Skeletal muscle satellite cell (primary cell): ENCODE measurements at regions not wholly inside any gene's neighbourhood (a gene's known extent, or its start where the extent isn't known, plus 50 kb on each side); places are given as distances from the start of the nearest gene placed in this dataset.

Experiments used
- H3K27me3 ChIP-seq: 2 replicates; pipeline ENCODE4 v1.7.0; 2013; ENCODE audit warnings: low read length; ENCODE audit not compliant: control insufficient read depth, insufficient read depth
- H3K36me3 ChIP-seq: 2 replicates; pipeline ENCODE4 v1.7.0; 2013; ENCODE audit warnings: mild to moderate bottlenecking, control low read depth, low read length; ENCODE audit not compliant: insufficient read depth
- H3K4me1 ChIP-seq: 2 replicates; pipeline ENCODE4 v1.7.0; 2013; ENCODE audit warnings: low read length; ENCODE audit not compliant: control insufficient read depth, insufficient read depth
- H3K4me2 ChIP-seq: 2 replicates; pipeline ENCODE4 v1.7.0; 2013; ENCODE audit warnings: mild to moderate bottlenecking, low read length
- H3K4me3 ChIP-seq: 2 replicates; pipeline ENCODE4 v1.7.0; 2013; ENCODE audit warnings: low read length
- H3K9ac ChIP-seq: 2 replicates; pipeline ENCODE4 v1.7.0; 2013; ENCODE audit warnings: mild to moderate bottlenecking, low read depth, low read length, moderate library complexity
- H3K9me3 ChIP-seq: replicated peaks from 2 replicates; pipeline ENCODE4 v1.7.0; 2013; ENCODE audit warnings: mild to moderate bottlenecking, control low read depth, low read length

- peaks cover 31% of the 10 kb centered on the region for H3K27me3 ChIP-seq
- no peak overlapping the region for H3K4me3 ChIP-seq
- no peak overlapping the region for H3K9ac ChIP-seq
- H3K9me3 ChIP-seq: no peaks in the 10 kb centered on the region
- no peak overlapping the region for H3K4me2 ChIP-seq
- H3K36me3 ChIP-seq: no peaks in the 10 kb centered on the region
- no peaks in the 10 kb centered on the region for H3K4me1 ChIP-seq
Measured at GRCh38 chr2:9778471-9779316, 64.6 kb upstream of the TAF1B start.

GRCh38 chr2:9779596-9780264 is 63.5 kb upstream of the TAF1B start:
- no peak overlapping the region for H3K4me3 ChIP-seq

GRCh38 chr2:9780368-9781130 is 62.7 kb upstream of the TAF1B start:
- no peak overlapping the region for H3K9ac ChIP-seq

More at GRCh38 chr2:9779596-9780264, 63.5 kb upstream of the TAF1B start:
- H3K27me3 ChIP-seq: peaks cover 33% of the 10 kb centered on the region
- H3K4me2 ChIP-seq: no peak overlapping the region
- no peaks in the 10 kb centered on the region for H3K9me3 ChIP-seq
- no peaks in the 10 kb centered on the region for H3K4me1 ChIP-seq
- no peaks in the 10 kb centered on the region for H3K36me3 ChIP-seq
- no peak overlapping the region for H3K9ac ChIP-seq

GRCh38 chr2:9781252-9781651 is 62.0 kb upstream of the TAF1B start:
- H3K4me2 ChIP-seq: no peak overlapping the region
- H3K9me3 ChIP-seq: no peaks in the 10 kb centered on the region
- H3K4me3 ChIP-seq: no peak overlapping the region
- H3K36me3 ChIP-seq: no peaks in the 10 kb centered on the region
- peaks cover 28% of the 10 kb centered on the region for H3K27me3 ChIP-seq
- H3K9ac ChIP-seq: no peak overlapping the region
- no peaks in the 10 kb centered on the region for H3K4me1 ChIP-seq

More at GRCh38 chr2:9780368-9781130, 62.7 kb upstream of the TAF1B start:
- Histone ChIP-seq H3K27me3 (peaks cover 29% of the 10 kb centered on the region), H3K36me3 (no peaks in the 10 kb centered on the region), H3K4me3 (no peak overlapping the region), H3K4me2 (no peak overlapping the region), H3K4me1 (no peaks in the 10 kb centered on the region), H3K9me3 (no peaks in the 10 kb centered on the region)

GRCh38 chr2:9782197-9782719 is 61.0 kb upstream of the TAF1B start:
- no peak overlapping the region for H3K4me3 ChIP-seq
- no peaks in the 10 kb centered on the region for H3K4me1 ChIP-seq
- no peak overlapping the region for H3K9ac ChIP-seq
- H3K4me2 ChIP-seq: no peak overlapping the region
- H3K9me3 ChIP-seq: no peaks in the 10 kb centered on the region
- no peaks in the 10 kb centered on the region for H3K36me3 ChIP-seq
- H3K27me3 ChIP-seq: peaks cover 29% of the 10 kb centered on the region

- H3K4me3 ChIP-seq: no peak overlapping the region
- no peak overlapping the region for H3K4me2 ChIP-seq
- H3K36me3 ChIP-seq: no peaks in the 10 kb centered on the region
- no peak overlapping the region for H3K9ac ChIP-seq
- H3K4me1 ChIP-seq: no peaks in the 10 kb centered on the region
- H3K27me3 ChIP-seq: peaks cover 11% of the 10 kb centered on the region
- no peaks in the 10 kb centered on the region for H3K9me3 ChIP-seq
Measured at GRCh38 chr2:9789371-9789770, 53.9 kb upstream of the TAF1B start.

- Histone ChIP-seq H3K9me3 (no peaks in the 10 kb centered on the region), H3K9ac (no peak overlapping the region), H3K36me3 (no peaks in the 10 kb centered on the region), H3K27me3 (peaks cover 8% of the 10 kb centered on the region), H3K4me1 (no peaks in the 10 kb centered on the region), H3K4me3 (no peak overlapping the region), H3K4me2 (no peak overlapping the region)
Measured at GRCh38 chr2:9790702-9791225, 52.5 kb upstream of the TAF1B start.

GRCh38 chr2:9791711-9792110 is 51.6 kb upstream of the TAF1B start:
- Histone ChIP-seq H3K27me3 (peaks cover 8% of the 10 kb centered on the region), H3K36me3 (no peaks in the 10 kb centered on the region), H3K4me3 (no peak overlapping the region), H3K4me1 (no peaks in the 10 kb centered on the region), H3K9me3 (no peaks in the 10 kb centered on the region), H3K4me2 (no peak overlapping the region), H3K9ac (no peak overlapping the region)

GRCh38 chr2:9793156-9793917 is 49.9 kb upstream of the TAF1B start:
- no peak overlapping the region for H3K4me3 ChIP-seq
- H3K4me1 ChIP-seq: no peaks in the 10 kb centered on the region
- H3K9ac ChIP-seq: no peak overlapping the region
- H3K36me3 ChIP-seq: no peaks in the 10 kb centered on the region
- peaks cover 4% of the 10 kb centered on the region for H3K27me3 ChIP-seq
- H3K9me3 ChIP-seq: no peaks in the 10 kb centered on the region
- no peak overlapping the region for H3K4me2 ChIP-seq
